GM12892 (cell line): ENCODE measurements at regions not wholly inside any gene's neighbourhood (a gene's known extent, or its start where the extent isn't known, plus 50 kb on each side); places are given as distances from the start of the nearest gene placed in this dataset.

Source experiments
- POLR2AphosphoS5 ChIP-seq: IDR thresholded peaks from 2 replicates; pipeline ENCODE4 v1.6.1; 2011; ENCODE audit warnings: low read depth, low read length, control low read depth
- TAF1 ChIP-seq: IDR thresholded peaks from 2 replicates; pipeline ENCODE4 v1.6.1; 2011; ENCODE audit warnings: low read depth, mild to moderate bottlenecking, control low read depth, low read length, borderline replicate concordance

DNA sequence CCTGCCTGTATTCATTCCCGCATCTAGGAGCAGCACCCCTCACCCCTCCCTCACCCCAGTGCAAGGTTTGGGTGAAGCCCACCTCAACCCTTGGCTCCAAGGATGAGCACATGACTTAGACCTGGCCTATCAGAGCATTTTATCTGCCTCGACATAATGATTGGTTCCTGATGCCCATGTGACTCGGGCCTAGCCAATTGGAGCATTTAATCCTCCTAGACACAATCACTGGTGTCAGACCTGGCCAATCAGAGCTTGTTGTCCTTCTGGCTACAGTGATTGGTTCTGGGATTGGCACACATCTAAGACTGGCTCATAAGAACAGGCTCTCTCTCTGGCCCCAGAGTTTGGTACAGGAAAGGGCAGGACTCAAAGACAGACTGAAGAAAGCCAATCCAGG lies 73.1 kb upstream of the MYL2 start:
- TF ChIP-seq POLR2AphosphoS5 (no peak), TAF1 (no peak)
